ENCODE measurements at regions not wholly inside any gene's neighbourhood (a gene's known extent, or its start where the extent isn't known, plus 50 kb on each side); places are given as distances from the start of the nearest gene placed in this dataset.

DNA sequence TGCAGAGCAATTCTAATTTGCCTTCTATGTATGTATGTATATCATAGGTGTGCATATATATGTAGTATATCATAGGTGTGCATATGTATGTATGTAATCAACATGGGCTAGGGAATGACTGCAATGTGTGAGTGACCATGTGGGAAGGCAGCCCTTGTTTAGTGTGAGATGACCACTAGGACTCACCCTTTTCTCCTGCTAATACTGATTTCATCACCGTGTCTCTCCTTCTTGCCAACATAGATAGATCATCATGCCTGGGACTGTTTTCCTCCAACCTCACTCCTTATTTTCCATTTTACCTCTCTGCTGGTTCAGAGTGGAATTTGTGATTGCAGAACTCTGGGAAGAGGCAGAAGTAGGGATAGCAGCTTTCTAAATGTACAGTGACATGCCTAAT lies 63.6 kb upstream of the SFRP2 start:
- no peak for DNase-seq

DNA sequence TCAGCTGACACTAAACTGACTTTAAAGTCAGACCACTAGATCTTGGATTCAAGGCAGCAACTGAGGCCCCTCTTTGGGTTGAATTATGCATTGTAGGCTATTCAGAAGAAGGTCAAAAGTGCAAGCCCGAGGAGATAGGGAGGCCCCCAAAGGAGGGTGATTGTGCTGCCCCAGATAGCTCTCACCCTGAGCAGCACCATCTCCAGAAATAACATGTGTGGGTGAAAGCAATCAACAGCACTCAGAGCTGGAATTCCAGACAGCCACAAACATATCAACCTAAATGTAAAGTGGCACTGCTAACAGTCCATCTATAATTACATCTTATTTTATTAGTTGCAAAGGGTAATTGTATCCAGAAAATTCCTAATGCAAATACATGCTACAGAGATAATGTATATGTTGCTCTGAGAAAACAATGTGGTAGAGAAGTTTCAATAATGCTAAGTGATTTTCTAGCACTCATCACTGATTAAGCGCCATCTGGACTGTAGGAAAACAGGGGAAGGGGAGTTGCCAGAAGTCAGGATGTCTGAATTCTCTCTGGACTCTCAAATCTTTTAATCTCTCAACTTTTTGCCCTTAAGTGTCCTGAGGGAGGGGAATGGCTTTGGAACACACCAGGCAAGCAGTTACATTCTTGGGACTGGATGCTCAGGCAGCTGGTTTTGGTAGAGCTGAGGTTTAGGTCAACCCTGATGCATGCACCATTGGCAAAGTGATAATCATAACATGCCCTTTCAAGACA lies 61.8 kb upstream of the SFRP2 start:
- no peak for DNase-seq

- no peak for DNase-seq
These were observed 55.3 kb upstream of the SFRP2 start for GRCh38 chr4:153844144-153844543.
